Epithelial cell of proximal tubule (primary cell): ENCODE measurements at regions not wholly inside any gene's neighbourhood (a gene's known extent, or its start where the extent isn't known, plus 50 kb on each side); places are given as distances from the start of the nearest gene placed in this dataset.

Source experiments
- DNase-seq: peaks from one replicate; pipeline ENCODE4 v3.0.0-alpha.2; 2011; ENCODE audit warnings: low read depth
- H3K4me3 ChIP-seq: 2 replicates; pipeline ENCODE4 v1.5.1; 2011; ENCODE audit warnings: low read depth, mild to moderate bottlenecking, low read length
- CTCF ChIP-seq: conservative IDR thresholded peaks from 2 replicates; pipeline ENCODE4 v1.5.1; 2012; ENCODE audit warnings: low read depth, mild to moderate bottlenecking, low read length

GRCh38 chr5:74185599-74185998, 454.9 kb downstream of the ENC1 start:
- H3K4me3 ChIP-seq, result no peak overlapping the region
- no peak for DNase-seq
- no peak for TF ChIP-seq CTCF

GRCh38 chr5:74184649-74185048, 455.9 kb downstream of the ENC1 start:
- TF ChIP-seq CTCF, result no peak
- H3K4me3 ChIP-seq, result no peak overlapping the region
- no peak for DNase-seq

- DNase-seq, result no peak
- TF ChIP-seq CTCF, result no peak
- H3K4me3 ChIP-seq, result no peak overlapping the region
These were observed 457.5 kb downstream of the ENC1 start for GRCh38 chr5:74183041-74183440.

- no peak overlapping the region for H3K4me3 ChIP-seq
- DNase-seq, result no peak
- TF ChIP-seq CTCF, result no peak
These were observed 457.9 kb downstream of the ENC1 start for GRCh38 chr5:74182603-74183002.

- no peak overlapping the region for H3K4me3 ChIP-seq
- DNase-seq, result no peak
- no peak for TF ChIP-seq CTCF
These were observed 460.8 kb downstream of the ENC1 start for GRCh38 chr5:74179701-74180100.

- H3K4me3 ChIP-seq, result no peak overlapping the region
- TF ChIP-seq CTCF, result no peak
- DNase-seq, result peak; percentile 16
These were observed 461.3 kb downstream of the ENC1 start for GRCh38 chr5:74179179-74179578.

- DNase-seq, result no peak
- TF ChIP-seq CTCF, result no peak
- no peak overlapping the region for H3K4me3 ChIP-seq
These were observed 462.6 kb downstream of the ENC1 start for GRCh38 chr5:74177961-74178360.
